ENCODE measurements at regions not wholly inside any gene's neighbourhood (a gene's known extent, or its start where the extent isn't known, plus 50 kb on each side); places are given as distances from the start of the nearest gene placed in this dataset.

DNA sequence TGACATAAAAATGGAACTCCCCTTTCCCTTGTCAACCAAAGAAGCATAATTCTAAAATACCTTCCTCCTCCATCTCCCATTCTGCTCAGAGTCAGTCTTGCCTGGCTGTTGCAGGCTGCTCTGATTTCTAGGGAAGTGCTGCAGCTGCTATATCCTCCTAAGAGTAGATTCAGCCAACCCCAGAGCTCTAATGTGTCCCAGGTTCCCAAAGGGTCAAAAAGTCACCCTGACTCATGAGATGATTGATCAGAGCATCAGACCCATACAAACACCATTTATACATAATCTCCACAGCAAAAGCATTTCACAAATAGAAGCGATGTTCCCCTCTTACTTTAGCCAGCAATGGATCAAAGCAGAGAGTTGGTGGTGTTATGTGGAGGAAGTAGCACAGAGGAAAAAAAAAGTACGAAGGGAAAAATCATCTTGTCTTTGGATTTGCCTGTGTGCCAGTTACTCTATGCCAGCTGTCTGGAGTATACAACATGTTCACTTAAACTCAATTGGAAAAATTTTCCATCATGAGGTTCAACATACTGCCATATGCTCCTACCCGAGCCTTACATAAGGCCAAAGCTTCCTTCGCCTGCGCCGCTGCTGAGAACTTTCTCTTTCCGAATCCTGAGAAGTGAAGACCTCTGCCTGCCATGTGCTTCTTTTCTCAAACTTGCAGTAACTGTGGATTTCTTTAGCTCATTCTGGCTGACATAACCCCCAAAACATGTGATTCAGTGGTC lies 258.0 kb downstream of the TLE4 start:
- intact Hi-C loops (cut with DNase I) = no loop called here
- DNase-seq (ENCODE audit: low spot score) = no peak

DNA sequence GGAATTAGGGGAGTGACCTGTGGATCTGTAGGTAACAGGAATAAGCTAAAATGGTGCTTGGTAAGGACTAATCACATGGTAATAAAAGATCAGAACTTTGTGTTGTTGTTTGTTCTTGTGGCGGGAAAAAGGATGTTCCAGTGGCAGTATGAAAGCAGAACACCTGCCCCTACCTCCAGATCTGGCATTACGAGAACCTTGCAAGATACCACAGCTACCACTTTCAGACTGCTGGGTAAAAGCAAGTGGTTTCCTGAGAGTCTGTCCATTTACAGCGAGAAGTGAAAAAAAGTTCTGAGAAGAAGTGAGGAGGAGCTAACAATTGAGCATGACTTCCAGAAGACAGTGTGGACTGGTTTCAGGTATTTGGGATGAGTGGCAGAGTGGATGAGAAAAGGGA lies 252.5 kb downstream of the TLE4 start:
- intact Hi-C loops (cut with DNase I) = no loop called here
- DNase-seq (ENCODE audit: low spot score) = no peak

- intact Hi-C loops (cut with DNase I) = no loop called here
- no peak for DNase-seq (ENCODE audit: low spot score)
Observed at GRCh38 chr9:79817438-79818004, 245.8 kb downstream of the TLE4 start.

DNA sequence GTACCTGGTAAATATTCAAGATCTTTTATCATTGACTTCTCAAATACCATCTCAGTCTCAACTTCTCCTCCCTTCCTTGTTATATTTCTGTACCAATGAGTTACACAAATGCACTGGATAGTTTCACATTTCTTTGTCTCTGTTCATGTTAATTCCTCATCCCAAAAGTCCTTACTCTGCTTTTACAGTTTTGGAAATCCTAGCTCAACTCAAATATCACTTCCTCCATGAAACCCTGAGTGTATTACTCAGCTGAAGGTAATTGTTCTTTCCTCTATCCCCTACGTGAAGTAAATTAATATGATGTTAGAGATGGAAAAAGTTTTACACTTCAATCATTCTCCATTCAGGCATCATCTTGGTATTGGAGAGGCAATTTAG lies 241.5 kb downstream of the TLE4 start:
- DNase-seq (ENCODE audit: low spot score) = no peak
- intact Hi-C loops (cut with DNase I) = no loop called here

GRCh38 chr9:79812507-79813257 lies 240.9 kb downstream of the TLE4 start:
- intact Hi-C loops (cut with DNase I) = no loop called here

DNA sequence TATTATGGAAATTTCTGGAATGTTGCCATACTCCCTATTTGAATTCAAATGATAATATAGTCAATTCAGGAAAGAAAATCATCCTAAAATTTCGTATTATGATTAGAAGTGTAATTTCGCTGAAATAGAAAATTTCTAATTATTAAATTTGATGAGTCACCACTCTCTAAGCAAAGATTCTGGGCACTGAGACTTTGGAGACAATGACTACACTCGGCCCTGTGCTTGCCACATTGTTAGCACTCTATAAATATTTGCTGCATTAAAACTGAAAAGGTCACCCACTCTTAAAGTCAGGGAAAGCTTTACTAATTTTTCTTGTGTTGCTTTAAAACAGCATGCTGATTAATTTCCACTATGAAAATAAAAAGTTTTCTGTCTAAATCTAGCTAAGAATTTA lies 240.3 kb downstream of the TLE4 start:
- no peak for DNase-seq (ENCODE audit: low spot score)
- intact Hi-C loops (cut with DNase I) = no loop called here

More at GRCh38 chr9:79812507-79813257, 240.9 kb downstream of the TLE4 start:
- no peak for DNase-seq (ENCODE audit: low spot score)

DNA sequence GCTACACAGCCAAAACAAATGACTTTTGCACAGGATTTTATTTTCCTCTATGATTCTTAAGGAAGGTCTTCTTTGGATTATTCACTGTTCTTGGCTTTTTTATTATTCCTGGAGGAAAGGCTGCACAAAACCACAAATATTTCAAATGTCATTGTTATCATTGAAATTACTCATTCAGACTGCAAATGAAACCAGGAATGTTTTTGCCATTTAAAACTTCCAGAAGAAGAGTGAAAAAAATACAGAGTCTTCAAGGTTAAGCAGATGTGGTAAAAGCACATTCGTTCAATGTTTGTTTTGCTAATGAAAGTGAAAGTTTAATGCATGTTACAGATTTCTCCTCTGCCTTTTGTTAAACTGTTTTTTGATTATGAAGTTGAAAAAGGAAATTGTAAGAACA lies 238.2 kb downstream of the TLE4 start:
- DNase-seq (ENCODE audit: low spot score) = no peak
- intact Hi-C loops (cut with DNase I) = no loop called here

DNA sequence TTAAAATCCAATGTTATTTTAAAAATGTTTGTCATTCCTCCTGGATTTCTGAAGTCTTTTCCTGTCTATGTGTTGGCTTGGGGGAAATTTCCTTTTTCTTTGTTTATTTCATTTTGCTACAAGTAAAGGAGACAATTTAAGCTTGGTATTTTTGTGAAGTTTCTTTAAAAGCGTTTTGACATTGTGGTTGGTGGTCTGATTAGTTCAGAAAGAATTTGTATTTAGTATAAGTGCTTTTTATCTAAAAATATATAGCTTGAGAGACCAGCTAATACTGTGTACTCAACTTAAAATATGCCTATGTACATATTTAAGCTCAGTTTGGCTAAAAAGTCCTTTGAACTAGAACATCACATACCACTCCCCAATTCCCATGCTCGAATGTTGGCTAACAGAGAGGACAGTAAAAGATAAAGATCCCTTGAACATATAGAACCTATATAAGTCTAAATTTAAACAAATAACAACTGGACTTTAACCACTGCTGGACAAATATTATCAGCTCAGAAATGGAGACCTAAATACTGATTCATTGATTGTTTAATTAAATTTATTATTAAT lies 237.6 kb downstream of the TLE4 start:
- intact Hi-C loops (cut with DNase I) = no loop called here
- DNase-seq (ENCODE audit: low spot score) = no peak

DNA sequence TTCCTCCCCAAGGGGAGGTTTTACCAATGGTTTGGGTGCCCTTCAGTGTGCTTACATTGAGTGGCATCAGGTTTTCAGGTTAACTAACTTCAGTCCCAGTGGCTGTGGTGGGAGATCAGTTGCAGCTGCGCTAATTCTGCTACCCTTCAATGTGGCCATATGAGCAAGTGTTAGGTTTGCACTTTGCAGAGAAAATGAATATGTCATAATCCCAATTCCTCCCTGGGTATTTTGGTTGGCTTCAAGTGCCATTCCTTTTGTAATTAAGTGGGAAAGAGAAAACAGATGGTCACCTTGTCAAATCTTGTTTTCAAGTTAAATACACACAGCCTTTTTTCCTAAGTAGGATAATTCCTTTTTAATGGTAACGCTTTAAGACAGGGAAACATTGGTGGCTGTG lies 236.2 kb downstream of the TLE4 start:
- intact Hi-C loops (cut with DNase I) = no loop called here
- no peak for DNase-seq (ENCODE audit: low spot score)

DNA sequence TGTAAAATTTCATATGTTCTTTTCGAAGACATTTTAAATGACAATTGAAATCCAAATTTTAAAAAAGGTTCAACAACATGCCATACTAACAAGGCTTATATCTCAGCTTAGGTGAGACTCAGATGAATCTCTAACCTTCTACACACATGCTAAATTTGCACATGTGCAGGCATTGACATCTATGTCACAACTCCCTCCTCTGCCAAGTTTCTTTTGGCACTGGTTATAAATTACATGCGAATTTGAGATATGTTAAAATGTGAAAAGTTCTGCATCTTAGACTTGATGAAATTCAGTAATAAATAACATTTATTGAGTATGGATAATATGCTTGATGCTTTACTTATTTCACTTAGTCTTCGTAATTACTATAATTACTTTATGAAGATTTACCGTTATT lies 234.3 kb downstream of the TLE4 start:
- no peak for DNase-seq (ENCODE audit: low spot score)
- intact Hi-C loops (cut with DNase I) = no loop called here

- DNase-seq (ENCODE audit: low spot score) = no peak
- intact Hi-C loops (cut with DNase I) = no loop called here
Observed at GRCh38 chr9:79801459-79801858, 229.7 kb downstream of the TLE4 start.

GRCh38 chr9:79800578-79800977 lies 228.8 kb downstream of the TLE4 start:
- intact Hi-C loops (cut with DNase I) = no loop called here
- DNase-seq (ENCODE audit: low spot score) = no peak

DNA sequence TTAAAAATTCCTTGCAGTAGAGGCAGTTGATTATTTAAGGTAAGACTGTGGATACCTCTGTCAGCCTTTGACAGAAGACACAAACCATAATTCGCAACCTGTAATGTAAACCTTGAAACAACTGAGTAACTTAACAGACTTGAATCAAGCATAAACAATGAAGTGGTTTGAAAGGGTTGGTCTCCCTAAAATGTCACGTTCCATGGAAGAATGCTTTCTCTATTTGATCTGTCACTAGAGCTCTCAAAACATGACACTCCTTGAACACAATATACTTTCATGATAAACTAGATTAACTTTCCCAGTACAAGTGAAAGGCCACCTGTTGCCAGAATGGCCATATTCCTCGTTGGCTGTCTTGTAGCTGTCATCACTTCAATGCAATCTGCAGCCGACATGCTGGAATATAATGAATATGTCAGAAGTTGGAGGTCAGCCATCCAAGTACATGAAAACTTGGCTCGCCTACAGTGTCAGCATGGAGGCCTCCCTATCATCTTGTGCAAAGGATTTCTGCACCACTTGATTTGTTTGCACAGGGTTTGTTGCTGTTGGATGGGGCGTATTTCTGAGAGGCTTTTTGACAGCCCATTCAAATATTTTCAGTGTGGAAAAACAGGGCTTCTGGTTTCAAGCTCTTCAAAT lies 228.0 kb downstream of the TLE4 start:
- intact Hi-C loops (cut with DNase I) = no loop called here
- DNase-seq (ENCODE audit: low spot score) = no peak

DNA sequence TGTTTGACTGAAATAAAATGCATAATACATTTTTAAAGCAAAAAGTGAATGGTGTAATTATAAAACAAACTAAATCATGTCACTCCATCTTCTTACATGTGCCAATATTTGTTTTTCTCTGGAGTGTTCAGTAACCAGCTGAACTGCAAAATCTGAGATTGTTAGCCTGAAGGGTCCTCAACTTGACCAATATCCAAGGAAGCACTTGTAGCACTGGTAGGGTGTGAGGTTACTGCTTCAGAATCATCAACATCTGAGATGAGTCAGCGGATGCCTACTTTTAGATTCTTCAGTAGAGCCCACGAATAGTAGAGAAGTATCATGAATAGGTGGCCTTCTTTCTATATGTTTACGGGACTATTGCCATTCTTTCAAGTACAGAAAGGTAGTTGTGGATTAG lies 226.7 kb downstream of the TLE4 start:
- DNase-seq (ENCODE audit: low spot score) = no peak
- intact Hi-C loops (cut with DNase I) = no loop called here

GRCh38 chr9:79796411-79796810 lies 224.6 kb downstream of the TLE4 start:
- DNase-seq (ENCODE audit: low spot score) = no peak
- intact Hi-C loops (cut with DNase I) = no loop called here

- intact Hi-C loops (cut with DNase I) = no loop called here
Observed at GRCh38 chr9:79788662-79789061, 216.9 kb downstream of the TLE4 start.

DNA sequence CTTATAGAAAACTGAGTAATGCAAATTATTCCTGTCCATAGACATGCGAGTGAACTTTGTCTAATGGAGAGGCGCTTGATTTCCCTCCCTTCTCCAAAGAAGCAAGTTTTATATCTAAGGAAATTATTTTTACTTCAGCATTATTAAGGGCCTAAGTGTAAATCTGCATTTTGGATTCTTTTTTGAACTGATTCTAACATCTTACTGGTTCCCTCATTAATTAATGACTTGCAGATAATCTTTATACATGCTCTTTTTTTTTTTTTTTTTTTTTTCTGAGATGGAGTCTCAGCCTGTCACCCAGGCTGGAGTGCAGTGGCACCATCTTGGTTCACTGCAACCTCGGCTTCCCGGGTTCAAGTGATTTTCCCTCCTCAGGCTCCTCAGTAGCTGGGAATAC lies 209.5 kb downstream of the TLE4 start:
- intact Hi-C loops (cut with DNase I) = no loop called here
- DNase-seq (ENCODE audit: low spot score) = no peak

More at GRCh38 chr9:79788662-79789061, 216.9 kb downstream of the TLE4 start:
- DNase-seq (ENCODE audit: low spot score) = no peak

GRCh38 chr9:79780559-79780958 lies 208.8 kb downstream of the TLE4 start:
- DNase-seq (ENCODE audit: low spot score) = no peak
- intact Hi-C loops (cut with DNase I) = no loop called here

- intact Hi-C loops (cut with DNase I) = no loop called here
- no peak for DNase-seq (ENCODE audit: low spot score)
Observed at GRCh38 chr9:79779901-79780300, 208.1 kb downstream of the TLE4 start.

DNA sequence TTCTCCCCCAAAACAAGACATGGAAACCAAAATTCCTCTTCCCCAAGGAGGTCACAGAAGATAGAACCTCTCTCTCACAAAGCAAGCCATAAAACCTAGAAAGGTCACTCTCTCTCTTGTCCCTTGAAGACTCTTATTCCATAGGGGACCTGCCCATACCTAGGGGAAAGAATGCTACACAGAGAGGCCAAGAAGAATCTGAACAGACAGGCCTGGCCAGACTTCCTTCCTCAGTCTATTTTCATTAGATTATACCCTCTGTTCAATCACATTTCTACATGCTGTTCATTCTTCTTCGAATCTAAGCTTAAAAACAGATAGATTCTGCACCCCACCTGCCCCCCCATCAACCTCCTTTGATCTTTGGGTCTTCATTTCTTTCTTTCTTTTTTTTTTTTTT lies 206.8 kb downstream of the TLE4 start:
- no peak for DNase-seq (ENCODE audit: low spot score)
- intact Hi-C loops (cut with DNase I) = no loop called here
